A673 (cell line): ENCODE measurements at regions not wholly inside any gene's neighbourhood (a gene's known extent, or its start where the extent isn't known, plus 50 kb on each side); places are given as distances from the start of the nearest gene placed in this dataset.

Source experiments
- CTCF ChIP-seq: fragments of 300-800, 200-600 bp; sonication (generic); conservative IDR thresholded peaks from 2 replicates; pipeline ENCODE4 v1.5.1; 2017; ENCODE audit warnings: low read depth, mild to moderate bottlenecking, antibody characterized with exemption, low read length, moderate library complexity, mixed read lengths
- EZH2 ChIP-seq: fragments of 200-600 bp; sonication (generic); IDR thresholded peaks from 2 replicates; pipeline ENCODE4 v1.6.1; 2017; ENCODE audit warnings: borderline replicate concordance, low read depth, mild to moderate bottlenecking, mixed read lengths, antibody characterized with exemption, low read length; ENCODE audit not compliant: poor library complexity, severe bottlenecking

GRCh38 chr1:5238351-5239130 lies 584.1 kb downstream of the AJAP1 start:
- no peak for TF ChIP-seq CTCF
- TF ChIP-seq EZH2: no peak
